DND-41 (cell line): ENCODE measurements at regions not wholly inside any gene's neighbourhood (a gene's known extent, or its start where the extent isn't known, plus 50 kb on each side); places are given as distances from the start of the nearest gene placed in this dataset.

Source experiments
- ATAC-seq: fragments of 200-7000 bp; cut with Tn5 transposase; 3 replicates; pipeline ENCODE4 v1.9.1; 2021; ENCODE audit warnings: low read depth; ENCODE audit not compliant: insufficient read depth
- DNase-seq: peaks from one replicate; pipeline ENCODE4 v3.0.0-alpha.2; 2020
- H2AFZ ChIP-seq: 2 replicates; pipeline ENCODE4 v1.6.0; 2012; ENCODE audit warnings: low read depth, low read length
- H3K27ac ChIP-seq: 2 replicates; pipeline ENCODE4 v1.5.1; 2012; ENCODE audit warnings: low read length, inconsistent platforms
- H3K27me3 ChIP-seq: fragments of 200-600 bp; sonication (generic); 2 replicates; pipeline ENCODE4 v1.6.0; 2012; ENCODE audit warnings: low read length, mild to moderate bottlenecking, inconsistent platforms; ENCODE audit not compliant: insufficient read depth, poor library complexity
- H3K36me3 ChIP-seq: 2 replicates; pipeline ENCODE4 v1.5.1; 2012; ENCODE audit warnings: low read length, inconsistent platforms; ENCODE audit not compliant: insufficient read depth
- H3K4me1 ChIP-seq: 2 replicates; pipeline ENCODE4 v1.5.1; 2012; ENCODE audit warnings: mild to moderate bottlenecking, low read length; ENCODE audit not compliant: insufficient read depth
- H3K4me2 ChIP-seq: 2 replicates; pipeline ENCODE4 v1.6.0; 2012; ENCODE audit warnings: mild to moderate bottlenecking, moderate library complexity, low read length, inconsistent platforms; ENCODE audit not compliant: insufficient read depth
- H3K4me3 ChIP-seq, 2 experiments: fragments of 200-600 bp in 1 of 2; shearing (Covaris generic) in 1 of 2; 2 replicates each; pipeline ENCODE4 v1.5.1; 2012 to 2016; ENCODE audit warnings: inconsistent platforms in 2 of 2, low read length in 2 of 2, mild to moderate bottlenecking in 2 of 2, low read depth in 1 of 2, moderate library complexity in 1 of 2
- H3K79me2 ChIP-seq: 2 replicates; pipeline ENCODE4 v1.6.0; 2012; ENCODE audit warnings: low read length, inconsistent platforms; ENCODE audit not compliant: insufficient read depth
- H3K9ac ChIP-seq: 2 replicates; pipeline ENCODE4 v1.6.0; 2012; ENCODE audit warnings: low read depth, mild to moderate bottlenecking, inconsistent platforms, low read length, moderate library complexity
- H3K9me3 ChIP-seq: 2 replicates; pipeline ENCODE4 v1.5.1; 2012; ENCODE audit warnings: low read length, moderate library complexity, mild to moderate bottlenecking, inconsistent platforms; ENCODE audit not compliant: insufficient read depth, severe bottlenecking
- H4K20me1 ChIP-seq: 2 replicates; pipeline ENCODE4 v1.6.0; 2012; ENCODE audit warnings: low read length; ENCODE audit not compliant: insufficient read depth
- CTCF ChIP-seq: IDR thresholded peaks from 2 replicates; pipeline ENCODE4 v1.5.1; 2012; ENCODE audit warnings: borderline replicate concordance, low read length, moderate library complexity, mild to moderate bottlenecking; ENCODE audit not compliant: poor library complexity, severe bottlenecking; ENCODE audit errors: extremely low read depth
- EZH2 ChIP-seq: IDR thresholded peaks from 3 replicates; pipeline ENCODE4 v1.6.1; 2012; ENCODE audit warnings: borderline replicate concordance, low read depth, mild to moderate bottlenecking, moderate library complexity, low read length, inconsistent platforms; ENCODE audit not compliant: severe bottlenecking

GRCh38 chr6:105537981-105538578 lies 135.2 kb upstream of the PREP start:
- Histone ChIP-seq H3K9ac (no peak overlapping the region), H3K9me3 (no peaks in the 10 kb centered on the region), H3K4me2 (no peak overlapping the region), H3K4me1 (no peaks in the 10 kb centered on the region), H3K36me3 (no peaks in the 10 kb centered on the region), H3K27me3 (no peaks in the 10 kb centered on the region), H3K79me2 (no peaks in the 10 kb centered on the region), H2AFZ (no peak overlapping the region), H3K4me3 (no peak overlapping the region), H3K27ac (no peak overlapping the region), H4K20me1 (no peaks in the 10 kb centered on the region)
- DNase-seq (no peak), ATAC-seq (no peak)
- TF ChIP-seq EZH2 = no peak
- TF ChIP-seq CTCF = no peak

- DNase-seq (no peak), ATAC-seq (no peak)
- Histone ChIP-seq H3K9me3 (no peaks in the 10 kb centered on the region), H3K36me3 (no peaks in the 10 kb centered on the region), H3K4me2 (no peak overlapping the region), H3K4me3 (no peak overlapping the region), H3K27me3 (no peaks in the 10 kb centered on the region), H3K9ac (no peak overlapping the region), H4K20me1 (no peaks in the 10 kb centered on the region), H3K27ac (no peak overlapping the region), H3K79me2 (no peaks in the 10 kb centered on the region), H2AFZ (no peak overlapping the region), H3K4me1 (no peaks in the 10 kb centered on the region)
- no peak for TF ChIP-seq CTCF
- no peak for TF ChIP-seq EZH2
Observed at GRCh38 chr6:105536961-105537360, 134.1 kb upstream of the PREP start.

GRCh38 chr6:105533301-105533700 lies 130.4 kb upstream of the PREP start:
- Histone ChIP-seq H3K27me3 (no peaks in the 10 kb centered on the region), H3K4me3 (no peak overlapping the region), H3K79me2 (no peaks in the 10 kb centered on the region), H2AFZ (no peak overlapping the region), H3K9ac (no peak overlapping the region), H3K27ac (no peak overlapping the region), H4K20me1 (no peaks in the 10 kb centered on the region), H3K9me3 (no peaks in the 10 kb centered on the region), H3K4me1 (no peaks in the 10 kb centered on the region), H3K36me3 (no peaks in the 10 kb centered on the region), H3K4me2 (no peak overlapping the region)
- ATAC-seq (no peak), DNase-seq (no peak)
- TF ChIP-seq EZH2 = no peak
- no peak for TF ChIP-seq CTCF
